Mesothelial cell of epicardium (in vitro differentiated cells): ENCODE measurements at regions not wholly inside any gene's neighbourhood (a gene's known extent, or its start where the extent isn't known, plus 50 kb on each side); places are given as distances from the start of the nearest gene placed in this dataset.

Source experiments
- DNase-seq, 2 experiments: peaks; one replicate each; pipeline ENCODE4 v3.0.0; 2021; ENCODE audit warnings: low spot score in 2 of 2; ENCODE audit not compliant: unreplicated experiment in 2 of 2
- H3K27ac Mint-ChIP-seq: 2 replicates; pipeline ENCODE4 v1.8.0; 2021; ENCODE audit warnings: mixed read lengths
- H3K27me3 Mint-ChIP-seq: 2 replicates; pipeline ENCODE4 v1.8.0; 2021; ENCODE audit warnings: low read depth, mixed read lengths
- H3K36me3 Mint-ChIP-seq: 2 replicates; pipeline ENCODE4 v1.8.0; 2021; ENCODE audit warnings: mixed read lengths
- H3K4me1 Mint-ChIP-seq: 2 replicates; pipeline ENCODE4 v1.8.0; 2021; ENCODE audit warnings: mixed read lengths
- H3K4me3 Mint-ChIP-seq: 2 replicates; pipeline ENCODE4 v1.8.0; 2021; ENCODE audit warnings: mild to moderate bottlenecking, moderate library complexity, mixed read lengths
- H3K9me3 Mint-ChIP-seq: 2 replicates; pipeline ENCODE4 v1.8.0; 2021; ENCODE audit warnings: mixed read lengths
- CTCF ChIP-seq: fragments of 200-600 bp; sonication (generic); IDR thresholded peaks from one replicate; pipeline ENCODE4 v1.5.0; 2021; ENCODE audit warnings: antibody characterized with exemption; ENCODE audit not compliant: unreplicated experiment

- Mint-ChIP-seq H3K36me3 (peaks cover 2% of the 10 kb centered on the region), H3K9me3 (peaks cover 14% of the 10 kb centered on the region), H3K27ac (no peak overlapping the region), H3K4me1 (peaks cover 31% of the 10 kb centered on the region), H3K4me3 (no peak overlapping the region), H3K27me3 (no peaks in the 10 kb centered on the region)
- DNase-seq: no peak
- no peak for TF ChIP-seq CTCF
These were observed 183.1 kb downstream of the PHLDA1 start for GRCh38 chr12:75848431-75848925.

GRCh38 chr12:75846102-75846501 is 185.5 kb downstream of the PHLDA1 start:
- Mint-ChIP-seq H3K36me3 (peaks cover 2% of the 10 kb centered on the region), H3K9me3 (peaks cover 14% of the 10 kb centered on the region), H3K4me1 (peaks cover 20% of the 10 kb centered on the region), H3K27me3 (no peaks in the 10 kb centered on the region), H3K27ac (no peak overlapping the region), H3K4me3 (no peak overlapping the region)
- no peak for TF ChIP-seq CTCF
- DNase-seq: no peak

GRCh38 chr12:75844985-75845384 is 186.6 kb downstream of the PHLDA1 start:
- Mint-ChIP-seq H3K36me3 (peaks cover 2% of the 10 kb centered on the region), H3K27me3 (no peaks in the 10 kb centered on the region), H3K4me1 (peaks cover 12% of the 10 kb centered on the region), H3K4me3 (no peak overlapping the region), H3K27ac (no peak overlapping the region), H3K9me3 (peaks cover 14% of the 10 kb centered on the region)
- no peak for TF ChIP-seq CTCF
- DNase-seq: no peak

- Mint-ChIP-seq H3K4me3 (no peak overlapping the region), H3K4me1 (peaks cover 10% of the 10 kb centered on the region), H3K9me3 (peaks cover 10% of the 10 kb centered on the region), H3K27ac (no peak overlapping the region), H3K27me3 (no peaks in the 10 kb centered on the region), H3K36me3 (peaks cover 2% of the 10 kb centered on the region)
- no peak for TF ChIP-seq CTCF
- no peak for DNase-seq
These were observed 187.4 kb downstream of the PHLDA1 start for GRCh38 chr12:75844049-75844770.

GRCh38 chr12:75842090-75842489 is 189.5 kb downstream of the PHLDA1 start:
- Mint-ChIP-seq H3K27me3 (no peaks in the 10 kb centered on the region), H3K4me3 (no peak overlapping the region), H3K4me1 (no peaks in the 10 kb centered on the region), H3K9me3 (peaks cover 19% of the 10 kb centered on the region), H3K27ac (no peak overlapping the region), H3K36me3 (peaks cover 4% of the 10 kb centered on the region)
- DNase-seq: no peak
- TF ChIP-seq CTCF: no peak

- Mint-ChIP-seq H3K27me3 (no peaks in the 10 kb centered on the region), H3K4me3 (no peak overlapping the region), H3K36me3 (peaks cover 2% of the 10 kb centered on the region), H3K9me3 (peaks cover 12% of the 10 kb centered on the region), H3K27ac (no peak overlapping the region), H3K4me1 (no peaks in the 10 kb centered on the region)
- no peak for DNase-seq
- TF ChIP-seq CTCF: no peak
These were observed 190.6 kb downstream of the PHLDA1 start for GRCh38 chr12:75840994-75841355.
